ENCODE measurements at regions not wholly inside any gene's neighbourhood (a gene's known extent, or its start where the extent isn't known, plus 50 kb on each side); places are given as distances from the start of the nearest gene placed in this dataset.

DNA sequence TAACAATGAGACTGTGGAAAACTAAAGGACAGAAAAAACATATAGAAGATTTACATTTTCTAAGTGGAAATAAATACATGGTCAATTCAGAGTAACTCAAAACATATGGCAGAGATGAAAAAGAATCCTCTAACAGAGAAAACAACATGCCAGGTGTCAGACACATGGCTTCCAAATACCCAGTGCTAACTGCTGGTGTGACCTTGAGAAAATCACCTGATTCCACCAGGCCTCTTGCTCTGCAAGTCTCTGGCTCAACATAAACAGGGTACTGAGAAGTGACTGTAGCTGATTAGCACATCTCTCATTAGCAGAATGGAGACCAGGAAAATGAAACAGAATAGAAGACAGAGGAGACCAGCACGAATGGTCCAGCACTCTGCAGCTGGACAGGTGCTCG, 210.8 kb downstream of the HNMT start:
- no peak overlapping the region for H3T11ph ChIP-seq (ENCODE audit: low read length)
- H3K4ac ChIP-seq (ENCODE audit: low read depth, low read length), result no peak overlapping the region
- H2BK20ac ChIP-seq (ENCODE audit: low read depth, low read length, poor library complexity, severe bottlenecking), result no peak overlapping the region
- no peak overlapping the region for H3K27ac ChIP-seq (ENCODE audit: insufficient read length, low read depth, low read length)
- H3K27me3 Mint-ChIP-seq (ENCODE audit: low read depth), result no peaks in the 10 kb centered on the region
- no peaks in the 10 kb centered on the region for H3K79me1 ChIP-seq (ENCODE audit: insufficient read depth, low read depth, low read length, poor library complexity, severe bottlenecking)
- no peak overlapping the region for H2BK15ac ChIP-seq (ENCODE audit: low read depth, low read length)
- H2AK5ac ChIP-seq (ENCODE audit: insufficient read length, low read length), result peak overlapping the region; percentile 14
- no peak overlapping the region for H3K18ac ChIP-seq (ENCODE audit: insufficient read length, low read depth, low read length)
- H3K27me3 ChIP-seq (ENCODE audit: insufficient read depth, low read length), result no peaks in the 10 kb centered on the region
- DNase-seq, result no peak
- TF ChIP-seq, protein P1, sequence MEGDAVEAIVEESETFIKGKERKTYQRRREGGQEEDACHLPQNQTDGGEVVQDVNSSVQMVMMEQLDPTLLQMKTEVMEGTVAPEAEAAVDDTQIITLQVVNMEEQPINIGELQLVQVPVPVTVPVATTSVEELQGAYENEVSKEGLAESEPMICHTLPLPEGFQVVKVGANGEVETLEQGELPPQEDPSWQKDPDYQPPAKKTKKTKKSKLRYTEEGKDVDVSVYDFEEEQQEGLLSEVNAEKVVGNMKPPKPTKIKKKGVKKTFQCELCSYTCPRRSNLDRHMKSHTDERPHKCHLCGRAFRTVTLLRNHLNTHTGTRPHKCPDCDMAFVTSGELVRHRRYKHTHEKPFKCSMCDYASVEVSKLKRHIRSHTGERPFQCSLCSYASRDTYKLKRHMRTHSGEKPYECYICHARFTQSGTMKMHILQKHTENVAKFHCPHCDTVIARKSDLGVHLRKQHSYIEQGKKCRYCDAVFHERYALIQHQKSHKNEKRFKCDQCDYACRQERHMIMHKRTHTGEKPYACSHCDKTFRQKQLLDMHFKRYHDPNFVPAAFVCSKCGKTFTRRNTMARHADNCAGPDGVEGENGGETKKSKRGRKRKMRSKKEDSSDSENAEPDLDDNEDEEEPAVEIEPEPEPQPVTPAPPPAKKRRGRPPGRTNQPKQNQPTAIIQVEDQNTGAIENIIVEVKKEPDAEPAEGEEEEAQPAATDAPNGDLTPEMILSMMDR (conservative IDR thresholded peaks at IDR 0.05), result no peak
- no peak overlapping the region for H3K23ac ChIP-seq (ENCODE audit: insufficient read length, low read depth, low read length)
- H3K27ac Mint-ChIP-seq, result no peak overlapping the region
- no peak overlapping the region for H4K91ac ChIP-seq (ENCODE audit: insufficient read length, low read depth, low read length)
- WGBS (ENCODE audit: extremely low coverage, insufficient read length, low lambda C conversion rate), result no CpG with 5 or more reads among the region's 2 CpGs
- H3K4me2 ChIP-seq (ENCODE audit: insufficient read depth, insufficient read length, low read length), result no peak overlapping the region
- H3K56ac ChIP-seq (ENCODE audit: insufficient read length, low read depth, low read length), result no peak overlapping the region
- no peak overlapping the region for H4K8ac ChIP-seq (replicated peaks; ENCODE audit: insufficient read length, low read depth, low read length)
- no peak overlapping the region for H2BK120ac ChIP-seq (ENCODE audit: low read depth, low read length, poor library complexity, severe bottlenecking)
- H3K36me3 Mint-ChIP-seq (ENCODE audit: insufficient read depth in 1 of 3, low read depth in 3 of 3), result no peaks in the 10 kb centered on the region; a peak in 1 of 7 replicates
- H3K4me1 Mint-ChIP-seq, result no peaks in the 10 kb centered on the region
- H3K9ac ChIP-seq (ENCODE audit: extremely low read depth, insufficient read length, low read length), result no peak overlapping the region
- no peaks in the 10 kb centered on the region for H4K20me1 ChIP-seq (ENCODE audit: control insufficient read depth, insufficient read depth, insufficient read length)
- H3K4me3 Mint-ChIP-seq, result no peak overlapping the region
- H2BK5ac ChIP-seq (ENCODE audit: insufficient read length, low read length), result no peak overlapping the region
- no peak overlapping the region for H2AFZ ChIP-seq (ENCODE audit: low read length)
- H4K5ac ChIP-seq (ENCODE audit: insufficient read length, low read depth, low read length), result no peak overlapping the region
- no peaks in the 10 kb centered on the region for H3K9me3 ChIP-seq (ENCODE audit: control insufficient read depth, low read depth, low read length)
- no peak overlapping the region for H3K14ac ChIP-seq (ENCODE audit: insufficient read depth, low read length)
- H2BK12ac ChIP-seq (ENCODE audit: insufficient read length, low read depth, low read length), result no peak overlapping the region
- no peaks in the 10 kb centered on the region for H3K79me2 ChIP-seq (ENCODE audit: insufficient read depth, low read length)
- peaks cover 0 to 1% of the 10 kb centered on the region in 2 experiments; a peak in 1 of 5 replicates for H3K9me3 Mint-ChIP-seq
- no peaks in the 10 kb centered on the region for H3K23me2 ChIP-seq (ENCODE audit: insufficient read length, low read depth, low read length, poor library complexity, severe bottlenecking)
- H3K4me1 ChIP-seq (ENCODE audit: insufficient read depth, low read length), result no peaks in the 10 kb centered on the region

Measured in H9 (cell line).